Vagina (tissue), 2 donors: ENCODE measurements at regions not wholly inside any gene's neighbourhood (a gene's known extent, or its start where the extent isn't known, plus 50 kb on each side); places are given as distances from the start of the nearest gene placed in this dataset.

ENCODE experiments used
- POLR2A ChIP-seq, 2 donors: fragments of 450-650 bp; IDR thresholded peaks; one replicate each; pipeline ENCODE4 v1.6.1; 2017; ENCODE audit warnings: antibody characterized with exemption in 2 of 2, mild to moderate bottlenecking in 2 of 2, moderate library complexity in 2 of 2
- POLR2AphosphoS5 ChIP-seq, 2 donors: sonication (generic); formaldehyde crosslinking; IDR thresholded peaks; one replicate each; pipeline ENCODE4 v1.9.0; 2017; ENCODE audit warnings: antibody characterized with exemption in 2 of 2, mild to moderate bottlenecking in 2 of 2, low read depth in 1 of 2; ENCODE audit not compliant: insufficient read depth in 1 of 2
- TF ChIP-seq, protein P1 (sequence below), 3 experiments: fragments of 450-650 bp in 2 of 3; fragments of 200-600 bp in 1 of 3; sonication (generic) in 1 of 3; IDR thresholded peaks; one replicate each; pipeline ENCODE4 v1.5.1; 2017 to 2019; ENCODE audit warnings: antibody characterized with exemption in 3 of 3, mild to moderate bottlenecking in 2 of 3, moderate library complexity in 2 of 3

DNA sequence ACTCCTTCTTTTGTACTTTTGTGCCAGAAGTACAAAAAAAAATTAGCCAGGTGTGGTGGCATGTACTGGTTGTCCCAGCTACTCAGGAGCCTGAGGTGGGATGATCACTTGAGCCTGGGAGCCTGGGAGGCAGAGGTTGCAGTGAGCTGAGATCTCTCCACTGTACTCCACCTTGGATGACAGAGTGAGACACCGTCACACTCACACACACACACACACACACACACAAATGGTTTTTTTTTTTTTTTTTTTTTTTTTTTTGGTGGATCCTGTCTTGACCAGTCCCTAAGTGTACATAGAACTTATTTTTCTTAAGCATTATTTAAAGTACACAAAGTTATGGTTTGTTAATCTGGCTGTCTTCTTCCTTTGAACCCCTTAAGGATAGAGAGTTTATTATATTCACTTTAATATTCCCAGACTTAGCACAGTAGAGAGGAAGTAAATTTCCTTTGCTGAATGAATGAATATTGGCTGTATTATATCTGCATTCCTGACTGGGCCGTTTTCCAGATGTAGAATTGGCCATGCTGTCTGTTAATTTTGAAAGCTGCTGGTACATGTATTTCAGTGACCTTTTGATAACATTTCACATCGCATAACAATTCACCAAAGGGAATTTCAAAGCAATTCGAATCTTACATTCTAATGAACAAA is 429.0 kb upstream of the ZNF608 start:
- TF ChIP-seq, protein P1, sequence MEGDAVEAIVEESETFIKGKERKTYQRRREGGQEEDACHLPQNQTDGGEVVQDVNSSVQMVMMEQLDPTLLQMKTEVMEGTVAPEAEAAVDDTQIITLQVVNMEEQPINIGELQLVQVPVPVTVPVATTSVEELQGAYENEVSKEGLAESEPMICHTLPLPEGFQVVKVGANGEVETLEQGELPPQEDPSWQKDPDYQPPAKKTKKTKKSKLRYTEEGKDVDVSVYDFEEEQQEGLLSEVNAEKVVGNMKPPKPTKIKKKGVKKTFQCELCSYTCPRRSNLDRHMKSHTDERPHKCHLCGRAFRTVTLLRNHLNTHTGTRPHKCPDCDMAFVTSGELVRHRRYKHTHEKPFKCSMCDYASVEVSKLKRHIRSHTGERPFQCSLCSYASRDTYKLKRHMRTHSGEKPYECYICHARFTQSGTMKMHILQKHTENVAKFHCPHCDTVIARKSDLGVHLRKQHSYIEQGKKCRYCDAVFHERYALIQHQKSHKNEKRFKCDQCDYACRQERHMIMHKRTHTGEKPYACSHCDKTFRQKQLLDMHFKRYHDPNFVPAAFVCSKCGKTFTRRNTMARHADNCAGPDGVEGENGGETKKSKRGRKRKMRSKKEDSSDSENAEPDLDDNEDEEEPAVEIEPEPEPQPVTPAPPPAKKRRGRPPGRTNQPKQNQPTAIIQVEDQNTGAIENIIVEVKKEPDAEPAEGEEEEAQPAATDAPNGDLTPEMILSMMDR (IDR thresholded peaks at IDR 0.05): no peak
- TF ChIP-seq POLR2A (IDR thresholded peaks at IDR 0.05) (no peak), POLR2AphosphoS5 (IDR thresholded peaks at IDR 0.05; ENCODE audit: insufficient read depth in 1 of 2, low read depth in 1 of 2) (no peak)
